SK-N-MC (cell line): ENCODE measurements at regions not wholly inside any gene's neighbourhood (a gene's known extent, or its start where the extent isn't known, plus 50 kb on each side); places are given as distances from the start of the nearest gene placed in this dataset.

Experiments used
- EZH2 ChIP-seq: fragments of 200-600 bp; sonication (generic); IDR thresholded peaks from one replicate; pipeline ENCODE4 v1.6.1; 2017; ENCODE audit warnings: antibody characterized with exemption
- FOXP2 ChIP-seq: optimal IDR thresholded peaks from 2 replicates; pipeline ENCODE3; 2011; ENCODE audit warnings: mild to moderate bottlenecking, moderate library complexity; ENCODE audit not compliant: insufficient read depth; ENCODE audit errors: extremely low read length, control extremely low read depth
- POLR2AphosphoS5 ChIP-seq: IDR thresholded peaks from 2 replicates; pipeline ENCODE4 v1.6.1; 2012; ENCODE audit warnings: mild to moderate bottlenecking, low read depth, low read length, borderline replicate concordance

GRCh38 chr2:136282251-136282650 lies 164.3 kb upstream of the CXCR4 start:
- TF ChIP-seq POLR2AphosphoS5 (no peak), EZH2 (no peak), FOXP2 (no peak)
